ENCODE measurements at regions not wholly inside any gene's neighbourhood (a gene's known extent, or its start where the extent isn't known, plus 50 kb on each side); places are given as distances from the start of the nearest gene placed in this dataset.

DNA sequence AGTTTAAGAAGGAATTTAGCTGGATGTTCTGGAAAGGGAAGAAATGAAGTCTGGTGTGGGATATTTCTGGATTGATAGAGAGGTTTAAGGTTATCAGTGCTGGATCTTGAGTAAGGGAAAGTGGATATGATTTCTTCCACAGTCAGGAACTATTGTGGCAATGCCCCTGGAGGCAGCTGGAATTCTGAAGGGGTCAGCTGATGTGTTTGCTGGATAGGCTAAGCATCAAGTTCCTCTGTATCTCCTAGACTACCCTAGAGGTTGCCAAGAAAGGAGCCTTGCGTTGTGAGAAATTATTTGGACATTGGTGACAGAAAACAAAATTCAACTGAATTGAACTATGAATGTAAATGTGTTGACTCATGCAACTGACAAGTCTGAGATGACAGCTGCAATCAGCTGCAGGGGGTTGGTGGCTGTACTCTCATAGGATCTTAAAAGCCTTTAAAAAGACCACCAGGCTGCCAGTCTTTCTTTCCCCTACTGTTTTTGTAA is 244.4 kb downstream of the ATXN7L3B start:
- TF ChIP-seq, protein P1, sequence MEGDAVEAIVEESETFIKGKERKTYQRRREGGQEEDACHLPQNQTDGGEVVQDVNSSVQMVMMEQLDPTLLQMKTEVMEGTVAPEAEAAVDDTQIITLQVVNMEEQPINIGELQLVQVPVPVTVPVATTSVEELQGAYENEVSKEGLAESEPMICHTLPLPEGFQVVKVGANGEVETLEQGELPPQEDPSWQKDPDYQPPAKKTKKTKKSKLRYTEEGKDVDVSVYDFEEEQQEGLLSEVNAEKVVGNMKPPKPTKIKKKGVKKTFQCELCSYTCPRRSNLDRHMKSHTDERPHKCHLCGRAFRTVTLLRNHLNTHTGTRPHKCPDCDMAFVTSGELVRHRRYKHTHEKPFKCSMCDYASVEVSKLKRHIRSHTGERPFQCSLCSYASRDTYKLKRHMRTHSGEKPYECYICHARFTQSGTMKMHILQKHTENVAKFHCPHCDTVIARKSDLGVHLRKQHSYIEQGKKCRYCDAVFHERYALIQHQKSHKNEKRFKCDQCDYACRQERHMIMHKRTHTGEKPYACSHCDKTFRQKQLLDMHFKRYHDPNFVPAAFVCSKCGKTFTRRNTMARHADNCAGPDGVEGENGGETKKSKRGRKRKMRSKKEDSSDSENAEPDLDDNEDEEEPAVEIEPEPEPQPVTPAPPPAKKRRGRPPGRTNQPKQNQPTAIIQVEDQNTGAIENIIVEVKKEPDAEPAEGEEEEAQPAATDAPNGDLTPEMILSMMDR (IDR thresholded peaks at IDR 0.05): no peak
- no peak for TF ChIP-seq POLR2A (IDR thresholded peaks at IDR 0.05)
- H3K27ac ChIP-seq: no peak overlapping the region
- H3K9me3 ChIP-seq: no peaks in the 10 kb centered on the region
- H3K4me1 ChIP-seq: no peaks in the 10 kb centered on the region
- no peaks in the 10 kb centered on the region for H3K27me3 ChIP-seq
- no peak overlapping the region for H3K4me3 ChIP-seq
- DNase-seq: no peak
- intact Hi-C loops (cut with DNase I; ENCODE audit: low total_unique reads): no loop called here
- no peaks in the 10 kb centered on the region for H3K36me3 ChIP-seq (ENCODE audit: low read depth, missing control alignments)
- 88% methylated on average over 1 of the region's 1 CpG for WGBS, 2 donors

DNA sequence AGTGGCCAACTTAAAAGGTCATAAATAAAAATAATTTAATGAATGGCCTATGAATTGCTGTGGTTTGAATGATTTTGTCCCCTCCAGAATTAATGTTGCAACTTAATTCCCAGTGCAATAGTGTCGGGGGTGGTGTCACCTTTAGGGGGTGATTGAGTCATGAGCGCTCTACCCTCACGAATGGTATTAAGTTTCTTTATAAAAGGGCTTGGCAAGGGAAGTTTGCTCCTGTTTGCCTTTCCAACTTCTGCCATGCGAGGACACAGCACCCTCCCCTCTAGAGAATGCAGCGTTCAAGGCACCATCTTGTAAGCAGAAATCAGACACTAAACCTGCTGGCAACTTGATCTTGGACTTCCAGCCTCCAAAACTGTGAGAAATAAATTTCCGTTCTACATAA is 253.3 kb downstream of the ATXN7L3B start:
- no peak overlapping the region for H3K4me3 ChIP-seq
- H3K27me3 ChIP-seq: no peaks in the 10 kb centered on the region
- no peak for TF ChIP-seq POLR2A (IDR thresholded peaks at IDR 0.05)
- TF ChIP-seq, protein P1 (IDR thresholded peaks at IDR 0.05): no peak
- H3K9me3 ChIP-seq: no peaks in the 10 kb centered on the region
- H3K36me3 ChIP-seq (ENCODE audit: low read depth, missing control alignments): no peaks in the 10 kb centered on the region
- H3K27ac ChIP-seq: no peak overlapping the region
- DNase-seq: no peak
- WGBS, 2 donors: 77 to 89% methylated on average over 6 of the region's 6 CpGs
- no peaks in the 10 kb centered on the region for H3K4me1 ChIP-seq
- intact Hi-C loops (cut with DNase I; ENCODE audit: low total_unique reads): no loop called here

DNA sequence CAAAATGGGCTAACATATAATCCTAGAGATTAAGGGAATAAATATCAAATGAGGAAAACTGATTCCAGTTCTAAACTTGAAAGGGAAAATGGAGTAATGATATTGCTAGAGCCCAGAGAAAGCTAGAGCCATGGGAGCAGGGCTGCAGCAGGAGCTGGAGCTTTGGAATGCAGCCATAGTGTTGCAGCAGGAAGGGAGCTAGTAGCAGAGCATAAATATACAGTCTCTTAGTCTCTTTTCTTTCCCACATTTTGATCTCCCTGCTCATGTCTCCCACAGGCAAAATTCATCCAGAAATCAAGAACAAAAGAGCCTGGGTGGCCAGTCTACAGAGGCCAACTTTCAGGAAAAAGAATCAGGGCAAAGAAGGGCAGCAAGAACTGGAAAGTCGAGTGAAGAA is 253.7 kb downstream of the ATXN7L3B start:
- 55 to 67% methylated on average over 1 of the region's 1 CpG for WGBS, 2 donors
- Histone ChIP-seq H3K27ac (no peak overlapping the region), H3K9me3 (no peaks in the 10 kb centered on the region), H3K27me3 (no peaks in the 10 kb centered on the region), H3K36me3 (ENCODE audit: low read depth, missing control alignments) (no peaks in the 10 kb centered on the region), H3K4me1 (no peaks in the 10 kb centered on the region), H3K4me3 (no peak overlapping the region)
- intact Hi-C loops (cut with DNase I; ENCODE audit: low total_unique reads): no loop called here
- TF ChIP-seq POLR2A (IDR thresholded peaks at IDR 0.05): no peak
- TF ChIP-seq, protein P1 (IDR thresholded peaks at IDR 0.05): no peak
- DNase-seq: no peak

DNA sequence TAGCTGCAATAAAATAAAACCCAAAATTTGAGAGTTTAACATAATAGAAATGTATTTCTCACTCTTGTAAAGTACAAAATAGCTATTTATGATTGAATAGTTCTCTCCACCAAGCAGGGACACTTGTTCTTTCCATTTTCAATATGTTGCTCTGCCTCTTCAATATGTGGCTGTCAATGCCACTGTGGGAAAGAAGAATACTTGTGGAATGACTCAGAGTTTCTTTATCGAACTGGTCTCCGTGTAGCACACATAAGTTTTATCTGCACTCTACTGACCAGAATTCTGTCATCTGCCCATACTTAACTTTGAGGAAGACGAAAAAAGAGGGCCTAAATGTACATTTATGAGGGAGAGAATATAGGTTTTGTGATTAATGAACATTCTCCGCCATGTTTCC is 256.9 kb downstream of the ATXN7L3B start:
- 84 to 85% methylated on average over 4 of the region's 4 CpGs for WGBS, 2 donors
- intact Hi-C loops (cut with DNase I; ENCODE audit: low total_unique reads): no loop called here
- TF ChIP-seq, protein P1 (IDR thresholded peaks at IDR 0.05): no peak
- no peak for TF ChIP-seq POLR2A (IDR thresholded peaks at IDR 0.05)

DNA sequence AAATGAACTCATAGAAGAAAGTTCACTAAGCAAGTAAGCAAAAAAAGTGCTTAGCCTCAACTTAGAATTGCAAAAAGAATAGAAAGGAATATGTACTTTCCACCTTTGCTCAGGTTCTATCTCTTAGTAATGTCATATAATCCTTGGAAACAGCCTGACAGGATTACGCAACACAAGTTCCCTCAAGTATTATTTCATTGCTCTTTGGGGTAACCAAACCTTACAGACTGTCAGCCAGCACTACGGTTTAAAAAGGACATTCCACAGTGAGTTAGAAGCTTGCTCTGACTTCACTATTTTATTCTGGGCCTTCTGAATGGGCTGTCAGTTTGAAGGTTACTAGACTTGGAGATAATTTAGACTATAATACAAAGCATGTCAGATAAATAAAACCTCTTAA is 264.0 kb downstream of the ATXN7L3B start:
- Histone ChIP-seq H3K4me3 (no peak overlapping the region), H3K27ac (no peak overlapping the region), H3K4me1 (no peaks in the 10 kb centered on the region), H3K9me3 (no peaks in the 10 kb centered on the region), H3K36me3 (ENCODE audit: low read depth, missing control alignments) (no peaks in the 10 kb centered on the region), H3K27me3 (no peaks in the 10 kb centered on the region)
- WGBS, 2 donors: 71 to 75% methylated on average over 2 of the region's 2 CpGs
- TF ChIP-seq, protein P1 (IDR thresholded peaks at IDR 0.05): no peak
- TF ChIP-seq POLR2A (IDR thresholded peaks at IDR 0.05): no peak
- intact Hi-C loops (cut with DNase I; ENCODE audit: low total_unique reads): no loop called here
- no peak for DNase-seq

More for the DNA sequence above, 256.9 kb downstream of the ATXN7L3B start:
- Histone ChIP-seq H3K36me3 (ENCODE audit: low read depth, missing control alignments) (no peaks in the 10 kb centered on the region), H3K27ac (no peak overlapping the region), H3K27me3 (no peaks in the 10 kb centered on the region), H3K9me3 (no peaks in the 10 kb centered on the region), H3K4me3 (no peak overlapping the region), H3K4me1 (no peaks in the 10 kb centered on the region)
- no peak for DNase-seq

Data from testis (tissue), 2 donors.